ENCODE measurements at regions not wholly inside any gene's neighbourhood (a gene's known extent, or its start where the extent isn't known, plus 50 kb on each side); places are given as distances from the start of the nearest gene placed in this dataset.

DNA sequence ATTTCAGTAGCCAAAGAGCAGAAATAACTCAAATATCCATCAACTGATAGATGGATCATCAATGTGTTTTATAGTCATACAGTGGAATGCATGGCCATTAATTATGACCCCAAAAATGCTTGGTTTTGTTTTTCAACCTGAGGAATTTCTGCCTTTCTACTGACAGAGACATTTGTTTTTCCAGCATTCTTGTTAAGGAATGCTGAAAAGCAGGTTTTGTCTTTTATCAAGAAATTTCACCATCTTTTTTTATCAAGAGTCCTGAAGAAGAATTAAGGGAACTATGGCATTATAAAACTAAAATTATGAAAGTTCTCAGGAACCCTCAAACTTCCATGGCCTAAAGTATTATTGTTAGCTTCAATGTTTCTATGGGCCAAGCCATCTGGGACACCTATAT, 153.4 kb upstream of the THSD7A start:
- no peak overlapping the region for H3K4me3 ChIP-seq (ENCODE audit: low read depth, low read length)
- TF ChIP-seq, protein P1, sequence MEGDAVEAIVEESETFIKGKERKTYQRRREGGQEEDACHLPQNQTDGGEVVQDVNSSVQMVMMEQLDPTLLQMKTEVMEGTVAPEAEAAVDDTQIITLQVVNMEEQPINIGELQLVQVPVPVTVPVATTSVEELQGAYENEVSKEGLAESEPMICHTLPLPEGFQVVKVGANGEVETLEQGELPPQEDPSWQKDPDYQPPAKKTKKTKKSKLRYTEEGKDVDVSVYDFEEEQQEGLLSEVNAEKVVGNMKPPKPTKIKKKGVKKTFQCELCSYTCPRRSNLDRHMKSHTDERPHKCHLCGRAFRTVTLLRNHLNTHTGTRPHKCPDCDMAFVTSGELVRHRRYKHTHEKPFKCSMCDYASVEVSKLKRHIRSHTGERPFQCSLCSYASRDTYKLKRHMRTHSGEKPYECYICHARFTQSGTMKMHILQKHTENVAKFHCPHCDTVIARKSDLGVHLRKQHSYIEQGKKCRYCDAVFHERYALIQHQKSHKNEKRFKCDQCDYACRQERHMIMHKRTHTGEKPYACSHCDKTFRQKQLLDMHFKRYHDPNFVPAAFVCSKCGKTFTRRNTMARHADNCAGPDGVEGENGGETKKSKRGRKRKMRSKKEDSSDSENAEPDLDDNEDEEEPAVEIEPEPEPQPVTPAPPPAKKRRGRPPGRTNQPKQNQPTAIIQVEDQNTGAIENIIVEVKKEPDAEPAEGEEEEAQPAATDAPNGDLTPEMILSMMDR (IDR thresholded peaks at IDR 0.05; ENCODE audit: insufficient read depth, low read length), result no peak
- no peak for DNase-seq (ENCODE audit: low read depth)

DNA sequence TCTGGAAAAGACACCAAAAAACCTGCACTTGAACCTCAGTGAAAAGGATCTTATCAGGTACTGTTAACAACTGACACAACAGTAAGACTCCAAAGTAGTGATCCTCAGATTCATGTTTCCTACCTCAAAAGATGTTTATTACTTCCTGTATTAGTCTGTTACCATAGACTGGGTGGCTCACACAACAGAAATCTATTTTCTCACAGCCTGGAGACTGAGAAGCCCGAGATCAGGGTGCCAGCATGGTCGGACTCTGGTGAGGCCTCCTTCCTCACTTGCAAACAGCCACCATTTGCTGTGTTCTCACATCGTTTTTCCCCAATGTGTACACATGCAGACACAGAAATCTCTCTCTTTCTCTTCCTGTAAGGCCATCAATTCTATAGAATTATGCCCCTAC, 154.0 kb upstream of the THSD7A start:
- TF ChIP-seq, protein P1 (IDR thresholded peaks at IDR 0.05; ENCODE audit: insufficient read depth, low read length), result no peak
- no peak for DNase-seq (ENCODE audit: low read depth)
- no peak overlapping the region for H3K4me3 ChIP-seq (ENCODE audit: low read depth, low read length)

DNA sequence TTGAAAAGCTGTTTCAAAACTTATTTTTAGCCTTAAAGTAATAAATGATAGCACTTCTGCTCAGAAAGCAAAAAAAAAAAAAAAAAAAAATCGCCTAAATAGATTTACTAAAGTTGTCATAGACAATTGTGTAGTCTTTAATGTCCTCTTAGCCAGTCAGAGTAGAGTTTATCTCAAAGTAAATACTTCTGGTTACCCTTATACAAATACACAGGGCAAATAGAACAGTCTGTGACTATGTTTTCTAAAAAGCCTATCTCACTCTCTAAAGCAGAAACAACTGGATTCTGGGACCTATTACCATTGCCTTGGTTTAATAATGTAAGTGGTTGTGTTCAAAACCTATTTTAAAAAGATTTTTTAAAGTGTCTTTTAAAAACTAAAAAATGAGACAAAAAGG, 156.2 kb upstream of the THSD7A start:
- DNase-seq (ENCODE audit: low read depth), result no peak
- no peak overlapping the region for H3K4me3 ChIP-seq (ENCODE audit: low read depth, low read length)
- TF ChIP-seq, protein P1 (IDR thresholded peaks at IDR 0.05; ENCODE audit: insufficient read depth, low read length), result no peak

DNA sequence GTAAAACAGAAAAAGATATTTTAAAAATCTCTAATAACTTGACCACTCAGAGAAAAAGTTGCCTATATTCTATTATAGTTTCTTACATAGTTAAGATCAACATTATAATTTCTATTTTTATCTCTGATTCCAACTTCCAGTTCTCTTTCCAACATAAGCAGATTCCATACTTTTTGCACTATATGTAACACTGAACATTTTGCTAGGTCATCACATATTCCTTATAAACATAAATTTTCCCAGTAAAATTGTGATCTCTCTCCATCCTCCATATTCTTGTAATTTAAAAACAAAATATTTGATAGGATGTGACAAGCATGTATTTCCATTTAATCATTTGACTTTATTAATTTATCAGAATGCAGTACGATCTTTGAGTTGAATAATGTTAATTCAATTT, 170.4 kb upstream of the THSD7A start:
- DNase-seq (ENCODE audit: low read depth), result no peak
- TF ChIP-seq, protein P1 (IDR thresholded peaks at IDR 0.05; ENCODE audit: insufficient read depth, low read length), result no peak
- H3K4me3 ChIP-seq (ENCODE audit: low read depth, low read length), result no peak overlapping the region

DNA sequence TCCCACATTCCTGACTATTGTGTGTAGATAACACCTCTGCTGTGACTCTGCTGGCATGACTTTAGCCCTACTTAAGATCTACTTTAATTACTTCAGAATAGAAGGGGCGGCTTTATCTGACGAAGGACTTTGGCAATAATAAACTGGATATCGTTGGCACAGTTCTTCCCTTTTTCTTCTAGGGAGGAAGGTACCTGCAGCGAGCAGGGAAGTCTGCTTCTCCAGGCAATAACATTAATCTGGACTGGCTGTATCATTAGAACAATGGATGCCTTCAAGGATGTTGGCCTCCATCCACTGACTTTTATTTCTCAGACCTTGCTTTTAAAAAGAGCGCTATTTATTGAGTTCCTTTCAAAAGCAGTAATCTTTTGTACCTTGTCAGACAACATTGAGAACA, 172.6 kb upstream of the THSD7A start:
- DNase-seq (ENCODE audit: low read depth), result no peak

DNA sequence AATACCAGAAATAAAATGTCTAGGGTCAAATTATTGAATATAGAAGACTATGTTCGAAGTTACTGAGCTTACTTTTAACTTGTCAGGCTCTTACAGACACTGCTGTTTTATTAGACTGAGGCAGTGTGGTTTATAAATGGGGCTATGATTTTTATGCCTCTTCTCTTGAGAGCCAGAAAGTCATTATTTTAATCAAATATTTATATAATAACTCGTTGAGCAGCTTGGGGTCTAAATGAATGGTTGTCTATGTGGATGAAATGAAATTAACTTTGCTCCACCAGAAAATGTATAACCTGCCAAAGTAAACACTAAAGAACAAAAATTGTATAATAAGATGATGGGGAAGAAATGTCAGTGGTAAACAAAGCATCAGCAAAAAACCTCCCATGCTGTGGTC, 175.6 kb upstream of the THSD7A start:
- no peak for DNase-seq (ENCODE audit: low read depth)
- H3K4me3 ChIP-seq (ENCODE audit: low read depth, low read length), result no peak overlapping the region
- TF ChIP-seq, protein P1 (IDR thresholded peaks at IDR 0.05; ENCODE audit: insufficient read depth, low read length), result no peak

More for the DNA sequence above, 172.6 kb upstream of the THSD7A start:
- no peak overlapping the region for H3K4me3 ChIP-seq (ENCODE audit: low read depth, low read length)
- TF ChIP-seq, protein P1 (IDR thresholded peaks at IDR 0.05; ENCODE audit: insufficient read depth, low read length), result no peak

DNA sequence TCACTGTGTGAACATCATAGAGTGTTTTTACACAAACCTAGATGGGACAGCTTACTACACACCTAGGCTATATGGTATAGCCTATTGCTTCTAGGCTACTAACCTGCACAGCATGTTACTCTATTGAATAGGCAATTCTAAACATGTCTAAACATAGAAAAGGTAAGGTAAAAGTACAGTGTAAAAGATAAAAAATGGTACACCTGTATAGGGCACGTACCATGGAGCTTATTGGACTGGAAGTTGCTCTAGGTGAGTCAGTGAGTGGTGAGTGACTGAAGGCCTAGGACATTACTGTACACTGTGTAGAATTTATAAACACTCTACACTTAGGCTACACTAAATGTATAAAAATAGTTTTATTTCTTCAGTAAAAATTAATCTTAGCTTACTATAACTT, 182.0 kb upstream of the THSD7A start:
- DNase-seq (ENCODE audit: low read depth), result no peak
- no peak overlapping the region for H3K4me3 ChIP-seq (ENCODE audit: low read depth, low read length)
- TF ChIP-seq, protein P1 (IDR thresholded peaks at IDR 0.05; ENCODE audit: insufficient read depth, low read length), result no peak
